ENCODE measurements at regions not wholly inside any gene's neighbourhood (a gene's known extent, or its start where the extent isn't known, plus 50 kb on each side); places are given as distances from the start of the nearest gene placed in this dataset.

GRCh38 chr10:8229153-8229552 lies 174.7 kb downstream of the GATA3 start:
- no peak for DNase-seq (ENCODE audit: low read depth in 2 of 2)

- no peak for DNase-seq (ENCODE audit: low read depth in 2 of 2)
Observed at GRCh38 chr10:8230902-8231301, 176.4 kb downstream of the GATA3 start.

GRCh38 chr10:8233049-8233448 lies 178.6 kb downstream of the GATA3 start:
- DNase-seq (ENCODE audit: low read depth in 2 of 2) = no peak

- DNase-seq (ENCODE audit: low read depth in 2 of 2) = no peak
Observed at GRCh38 chr10:8233832-8234259, 179.4 kb downstream of the GATA3 start.

GRCh38 chr10:8235253-8236027 lies 181.0 kb downstream of the GATA3 start:
- no peak for DNase-seq (ENCODE audit: low read depth in 2 of 2)

GRCh38 chr10:8238986-8239385 lies 184.5 kb downstream of the GATA3 start:
- no peak for DNase-seq (ENCODE audit: low read depth in 2 of 2)

- DNase-seq (ENCODE audit: low read depth in 2 of 2) = no peak
Observed at GRCh38 chr10:8240861-8241260, 186.4 kb downstream of the GATA3 start.

GRCh38 chr10:8242295-8242872 lies 187.9 kb downstream of the GATA3 start:
- DNase-seq (ENCODE audit: low read depth in 2 of 2) = peak in 1 of 2 donors; percentile 39

GRCh38 chr10:8245131-8245813 lies 190.8 kb downstream of the GATA3 start:
- DNase-seq (ENCODE audit: low read depth in 2 of 2) = no peak

GRCh38 chr10:8245814-8246142 lies 191.3 kb downstream of the GATA3 start:
- DNase-seq (ENCODE audit: low read depth in 2 of 2) = no peak

- DNase-seq (ENCODE audit: low read depth in 2 of 2) = no peak
Observed at GRCh38 chr10:8246548-8246947, 192.1 kb downstream of the GATA3 start.

- no peak for DNase-seq (ENCODE audit: low read depth in 2 of 2)
Observed at GRCh38 chr10:8247191-8247590, 192.7 kb downstream of the GATA3 start.

- no peak for DNase-seq (ENCODE audit: low read depth in 2 of 2)
Observed at GRCh38 chr10:8248868-8249267, 194.4 kb downstream of the GATA3 start.

- DNase-seq (ENCODE audit: low read depth in 2 of 2) = no peak
Observed at GRCh38 chr10:8254350-8254749, 199.9 kb downstream of the GATA3 start.

GRCh38 chr10:8255301-8255700 lies 200.8 kb downstream of the GATA3 start:
- no peak for DNase-seq (ENCODE audit: low read depth in 2 of 2)

GRCh38 chr10:8260645-8261044 lies 206.2 kb downstream of the GATA3 start:
- no peak for DNase-seq (ENCODE audit: low read depth in 2 of 2)

GRCh38 chr10:8262317-8262716 lies 207.8 kb downstream of the GATA3 start:
- no peak for DNase-seq (ENCODE audit: low read depth in 2 of 2)

GRCh38 chr10:8269976-8270375 lies 215.5 kb downstream of the GATA3 start:
- no peak for DNase-seq (ENCODE audit: low read depth in 2 of 2)

- no peak for DNase-seq (ENCODE audit: low read depth in 2 of 2)
Observed at GRCh38 chr10:8272794-8273425, 218.4 kb downstream of the GATA3 start.

GRCh38 chr10:8273749-8274148 lies 219.3 kb downstream of the GATA3 start:
- no peak for DNase-seq (ENCODE audit: low read depth in 2 of 2)

- no peak for DNase-seq (ENCODE audit: low read depth in 2 of 2)
Observed at GRCh38 chr10:8275911-8276310, 221.4 kb downstream of the GATA3 start.

- no peak for DNase-seq (ENCODE audit: low read depth in 2 of 2)
Observed at GRCh38 chr10:8278099-8278498, 223.6 kb downstream of the GATA3 start.

GRCh38 chr10:8279598-8279997 lies 225.1 kb downstream of the GATA3 start:
- no peak for DNase-seq (ENCODE audit: low read depth in 2 of 2)

All from activated CD4-positive, alpha-beta T cell treated with anti-CD3 and anti-CD28 coated beads for 24 hours (primary cell).